H1 (cell line): ENCODE measurements at regions not wholly inside any gene's neighbourhood (a gene's known extent, or its start where the extent isn't known, plus 50 kb on each side); places are given as distances from the start of the nearest gene placed in this dataset.

Source experiments
- CTCF ChIA-PET: fragments of 300-600 bp; sonication (Branson Sonifier 250); formaldehyde crosslinking; loops from one replicate; lab custom pipeline; 2021; ENCODE audit not compliant: partially characterized antibody; lab: Charles Lee
- POLR2A ChIA-PET: fragments of 300-600 bp; sonication (Branson Sonifier 250); formaldehyde crosslinking; loops from one replicate; lab custom pipeline; 2021; ENCODE audit warnings: inconsistent platforms; ENCODE audit not compliant: partially characterized antibody; lab: Charles Lee
- DNase-seq, 2 experiments: peaks; one replicate each; pipeline versions ENCODE4 v3.0.0 to v3.0.0-alpha.2; 2010 to 2022; ENCODE audit warnings: low spot score in 2 of 2, low read depth in 1 of 2, mixed read lengths in 1 of 2
- FAIRE-seq: peaks from 2 replicates; lab custom pipeline; 2011; peaks lifted over from hg19 to GRCh38; lab: Jason Lieb, UNC
- H2AFZ ChIP-seq: 2 replicates; pipeline ENCODE4 v1.8.1; 2012; ENCODE audit warnings: low read length, inconsistent platforms
- H2AK5ac ChIP-seq: 2 replicates; pipeline ENCODE4 v1.6.1; 2013; ENCODE audit warnings: low read depth, low read length
- H2BK120ac ChIP-seq: replicated peaks from 2 replicates; pipeline ENCODE3; 2013; ENCODE audit warnings: low read depth, low read length, inconsistent platforms
- H2BK12ac ChIP-seq: 2 replicates; pipeline ENCODE4 v1.6.1; 2013; ENCODE audit warnings: low read depth, low read length
- H2BK15ac ChIP-seq: 2 replicates; pipeline ENCODE4 v1.6.1; 2013; ENCODE audit warnings: low read length
- H2BK20ac ChIP-seq: 2 replicates; pipeline ENCODE4 v1.6.1; 2013; ENCODE audit warnings: low read length
- H2BK5ac ChIP-seq: 2 replicates; pipeline ENCODE4 v1.6.1; 2013; ENCODE audit warnings: low read depth, low read length
- H3K14ac ChIP-seq: 2 replicates; pipeline ENCODE4 v1.6.1; 2013; ENCODE audit warnings: inconsistent platforms; ENCODE audit not compliant: insufficient read length
- H3K18ac ChIP-seq: 2 replicates; pipeline ENCODE4 v1.6.1; 2013; ENCODE audit warnings: low read length; ENCODE audit errors: extremely low read depth
- H3K23ac ChIP-seq: 2 replicates; pipeline ENCODE4 v1.6.1; 2013; ENCODE audit warnings: inconsistent platforms; ENCODE audit not compliant: insufficient read length
- H3K23me2 ChIP-seq: 2 replicates; pipeline ENCODE4 v1.6.1; 2013; ENCODE audit warnings: low read depth, low read length
- H3K27ac ChIP-seq: 2 replicates; pipeline ENCODE4 v1.6.1; 2011; ENCODE audit warnings: low read depth, low read length, inconsistent platforms
- H3K27me3 ChIP-seq, 4 experiments: replicated peaks in 1 of 4; 1 replicate in 1 of 4; 2 replicates in 3 of 4; pipeline versions ENCODE4 v1.6.1 to v1.8.1; 2011 to 2013; ENCODE audit warnings: low read length in 3 of 4, mild to moderate bottlenecking in 3 of 4, inconsistent platforms in 2 of 4, mixed read lengths in 2 of 4, moderate library complexity in 1 of 4; ENCODE audit not compliant: control insufficient read depth in 3 of 4, insufficient read depth in 3 of 4; ENCODE audit errors: extremely low read depth in 1 of 4
- H3K36me3 ChIP-seq, 4 experiments: 2 replicates each; pipeline versions ENCODE4 v1.6.1 to v1.8.1; 2011 to 2013; ENCODE audit warnings: mild to moderate bottlenecking in 4 of 4, low read length in 3 of 4, moderate library complexity in 2 of 4, control low read depth in 1 of 4, inconsistent platforms in 1 of 4; ENCODE audit not compliant: insufficient read depth in 4 of 4, control insufficient read depth in 2 of 4
- H3K4ac ChIP-seq: replicated peaks from 2 replicates; pipeline ENCODE3; 2013; ENCODE audit warnings: low read length, low read depth, mixed read lengths, inconsistent platforms; ENCODE audit not compliant: insufficient read length
- H3K4me1 ChIP-seq, 4 experiments: replicated peaks in 1 of 4; 1 replicate in 1 of 4; 2 replicates in 3 of 4; pipeline versions ENCODE4 v1.6.1 to v1.8.1; 2011 to 2013; ENCODE audit warnings: low read length in 3 of 4, inconsistent platforms in 2 of 4, mixed read lengths in 1 of 4; ENCODE audit not compliant: insufficient read depth in 4 of 4, control insufficient read depth in 3 of 4
- H3K4me2 ChIP-seq, 2 experiments: 2 replicates each; pipeline versions ENCODE4 v1.6.1 to v1.8.1; 2011 to 2013; ENCODE audit warnings: low read depth in 2 of 2, low read length in 2 of 2, control low read depth in 1 of 2, inconsistent platforms in 1 of 2, mild to moderate bottlenecking in 1 of 2; ENCODE audit not compliant: insufficient read depth in 1 of 2
- H3K4me3 ChIP-seq, 4 experiments: fragments of 200-600, 300-600 bp in 1 of 4; sonication (generic), shearing (Covaris generic), sonication (Bioruptor Twin) in 1 of 4; 2 replicates each; pipeline versions ENCODE4 v1.5.1 to v1.8.1; 2011 to 2016; ENCODE audit warnings: low read length in 4 of 4, low read depth in 3 of 4, control low read depth in 2 of 4, inconsistent platforms in 2 of 4, mild to moderate bottlenecking in 2 of 4, mixed read lengths in 1 of 4, moderate library complexity in 1 of 4; ENCODE audit not compliant: insufficient read depth in 2 of 4; ENCODE audit errors: extremely low read depth in 1 of 4
- H3K56ac ChIP-seq: replicated peaks from 2 replicates; pipeline ENCODE3; 2013; ENCODE audit warnings: low read depth, mild to moderate bottlenecking, mixed read lengths, low read length, inconsistent platforms; ENCODE audit not compliant: insufficient read length
- H3K79me1 ChIP-seq: 2 replicates; pipeline ENCODE4 v1.6.1; 2013; ENCODE audit warnings: low read depth, low read length, control low read depth
- H3K79me2 ChIP-seq, 2 experiments: 2 replicates each; pipeline versions ENCODE4 v1.6.1 to v1.8.1; 2012 to 2013; ENCODE audit warnings: low read length in 2 of 2, mild to moderate bottlenecking in 2 of 2, inconsistent platforms in 1 of 2; ENCODE audit not compliant: insufficient read depth in 2 of 2, control insufficient read depth in 1 of 2
- H3K9ac ChIP-seq, 4 experiments: replicated peaks in 1 of 4; 1 replicate in 1 of 4; 2 replicates in 3 of 4; pipeline versions ENCODE4 v1.6.1 to v1.8.1; 2011 to 2013; ENCODE audit warnings: low read depth in 3 of 4, low read length in 3 of 4, control low read depth in 2 of 4, mild to moderate bottlenecking in 2 of 4, moderate library complexity in 2 of 4, inconsistent platforms in 1 of 4; ENCODE audit errors: extremely low read depth in 1 of 4
- H3K9me3 ChIP-seq, 2 experiments: 2 replicates each; pipeline versions ENCODE4 v1.6.1 to v1.8.1; 2012 to 2013; ENCODE audit warnings: mild to moderate bottlenecking in 2 of 2, moderate library complexity in 2 of 2, control low read depth in 1 of 2, inconsistent platforms in 1 of 2, low read depth in 1 of 2, low read length in 1 of 2, mixed read lengths in 1 of 2; ENCODE audit not compliant: insufficient read depth in 2 of 2
- H4K20me1 ChIP-seq, 2 experiments: replicated peaks in 1 of 2; 2 replicates each; pipeline versions ENCODE3 to v1.8.1; 2011 to 2013; ENCODE audit warnings: inconsistent platforms in 2 of 2, low read length in 2 of 2, mild to moderate bottlenecking in 1 of 2; ENCODE audit not compliant: insufficient read depth in 2 of 2, control insufficient read depth in 1 of 2
- H4K5ac ChIP-seq: 2 replicates; pipeline ENCODE4 v1.6.1; 2013; ENCODE audit warnings: low read length, low read depth, mixed read lengths, inconsistent platforms; ENCODE audit not compliant: insufficient read length
- H4K8ac ChIP-seq: 2 replicates; pipeline ENCODE4 v1.8.0; 2013; ENCODE audit warnings: mild to moderate bottlenecking, moderate library complexity, low read length, inconsistent platforms; ENCODE audit not compliant: insufficient read depth; ENCODE audit errors: extremely low read depth
- H4K91ac ChIP-seq: replicated peaks from 2 replicates; pipeline ENCODE3; 2013; ENCODE audit warnings: low read length, mixed read lengths, inconsistent platforms; ENCODE audit not compliant: insufficient read length
- EZH2 ChIP-seq: fragments of 200-600 bp; sonication (generic); IDR thresholded peaks from 2 replicates; pipeline ENCODE4 v1.7.1; 2012; ENCODE audit warnings: low read depth, mild to moderate bottlenecking, moderate library complexity, low read length, inconsistent platforms; ENCODE audit not compliant: severe bottlenecking
- WGBS, 2 experiments: shearing (Covaris generic) in 1 of 2; methylation state at CpG; one replicate each; pipeline versions ENCODE4 v1.1.6 to v1.1.7; 2013 to 2015; ENCODE audit warnings: low lambda C conversion rate in 2 of 2, mixed read lengths in 2 of 2, inconsistent platforms in 1 of 2, low coverage in 1 of 2, missing lambda C conversion rate in 1 of 2; ENCODE audit not compliant: insufficient replicate concordance in 2 of 2, insufficient coverage in 1 of 2, insufficient read length in 1 of 2; ENCODE audit errors: extremely low coverage in 1 of 2, missing lambda C conversion rate in 1 of 2; 5-methylcytosine and 5-hydroxymethylcytosine counted together

- no peak overlapping the region for H2BK12ac ChIP-seq
- H4K91ac ChIP-seq = no peak overlapping the region
- no peak overlapping the region for H2BK20ac ChIP-seq
- H3K79me2 ChIP-seq = no peaks in the 10 kb centered on the region
- no peak overlapping the region for H2AK5ac ChIP-seq
- H3K9me3 ChIP-seq = no peaks in the 10 kb centered on the region
- H4K20me1 ChIP-seq = no peaks in the 10 kb centered on the region
- H3K14ac ChIP-seq = no peak overlapping the region
- no peak overlapping the region for H3K18ac ChIP-seq
- no peaks in the 10 kb centered on the region for H3K4me1 ChIP-seq
- no peak for DNase-seq
- TF ChIP-seq EZH2 = no peak
- H3K27ac ChIP-seq = no peak overlapping the region
- no peak overlapping the region for H3K9ac ChIP-seq
- H2BK120ac ChIP-seq = no peak overlapping the region
- no peak overlapping the region for H3K23ac ChIP-seq
- H4K5ac ChIP-seq = no peak overlapping the region
- H3K23me2 ChIP-seq = no peaks in the 10 kb centered on the region
- H3K36me3 ChIP-seq = no peaks in the 10 kb centered on the region
- no peak overlapping the region for H3K4me3 ChIP-seq
- no peak overlapping the region for H4K8ac ChIP-seq
- CTCF ChIA-PET = no interaction called here
- H3K4me2 ChIP-seq = no peak overlapping the region
- no peak overlapping the region for H3K4ac ChIP-seq
- H3K56ac ChIP-seq = no peak overlapping the region
- POLR2A ChIA-PET = no interaction called here
- H3K27me3 ChIP-seq = no peaks in the 10 kb centered on the region
- no peak overlapping the region for H2BK15ac ChIP-seq
- H2BK5ac ChIP-seq = no peak overlapping the region
- H2AFZ ChIP-seq = no peak overlapping the region
- no peak for FAIRE-seq
- H3K79me1 ChIP-seq = no peaks in the 10 kb centered on the region
- WGBS, 2 experiments = 96% methylated on average over 2 of the region's 2 CpGs; no CpG with 5 or more reads in 1 of the 2 experiments
Observed at GRCh38 chr4:19496756-19497155, 754.9 kb upstream of the SLIT2 start.
